Central memory CD4-positive, alpha-beta T cell (primary cell): ENCODE measurements at regions not wholly inside any gene's neighbourhood (a gene's known extent, or its start where the extent isn't known, plus 50 kb on each side); places are given as distances from the start of the nearest gene placed in this dataset.
A peak's percentile ranks its signal among the peaks of the same experiment; 100 is the strongest.

Experiments
- DNase-seq: peaks from one replicate; pipeline ENCODE4 v3.0.0; 2022

DNA sequence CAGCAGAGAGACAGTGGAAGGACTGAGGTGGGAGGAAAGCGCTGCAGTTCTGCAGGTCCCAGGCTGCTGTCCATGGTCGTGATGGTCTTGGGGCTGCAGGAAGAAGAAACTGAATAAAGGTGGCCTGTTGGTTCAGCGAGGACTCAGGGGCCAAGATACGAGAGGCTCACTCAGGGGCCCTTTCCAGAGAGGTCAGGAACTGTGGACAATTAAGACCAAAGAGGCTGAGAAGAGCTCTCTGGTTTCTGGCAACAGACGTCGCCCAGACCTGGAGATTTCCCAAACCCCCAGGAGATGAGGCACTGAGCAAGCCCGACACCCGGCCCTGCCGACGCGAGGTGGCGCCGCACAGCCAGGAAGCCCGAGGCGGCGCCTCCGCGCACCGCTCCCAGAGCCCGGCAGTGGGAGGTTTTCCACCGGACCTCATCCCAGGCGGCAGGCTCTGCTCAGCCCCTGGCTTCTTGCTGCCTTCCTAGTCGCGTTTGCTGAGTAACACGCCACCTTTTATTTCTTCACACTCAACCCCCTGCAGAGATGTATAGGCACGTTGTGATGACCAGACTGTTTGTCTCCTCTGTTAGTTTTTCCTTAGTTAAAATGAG is 56.4 kb upstream of the ARRDC4 start:
- DNase-seq: no peak

DNA sequence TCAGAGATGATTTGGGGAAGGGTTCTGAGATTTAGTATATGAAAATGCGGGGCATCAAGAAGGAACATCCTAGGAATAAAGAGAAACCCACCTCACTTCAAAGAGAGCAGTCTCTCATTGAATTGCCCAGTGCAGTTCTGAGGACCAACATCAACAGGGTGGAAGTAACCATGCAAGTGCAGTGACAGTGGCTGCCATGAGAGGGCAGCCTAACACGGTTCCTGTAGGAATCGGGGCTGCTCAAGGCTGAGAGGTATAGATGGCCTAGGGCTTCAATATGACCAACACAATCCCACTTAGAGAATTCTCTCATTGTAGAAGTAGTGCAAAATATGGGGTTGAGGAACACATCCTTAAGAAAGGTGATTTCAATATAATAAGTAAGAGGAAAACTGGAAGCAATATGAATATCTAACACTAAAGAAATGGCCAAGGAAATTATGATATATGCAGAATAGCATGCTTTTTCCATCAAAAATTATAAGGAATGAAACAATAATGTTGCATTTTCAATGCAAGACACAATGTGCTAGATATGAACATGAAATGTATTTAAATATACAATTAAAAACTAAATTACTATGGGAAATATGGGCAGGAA is 51.1 kb upstream of the ARRDC4 start:
- peak; percentile 9 for DNase-seq
